Caco-2 (cell line): ENCODE measurements at regions not wholly inside any gene's neighbourhood (a gene's known extent, or its start where the extent isn't known, plus 50 kb on each side); places are given as distances from the start of the nearest gene placed in this dataset.

ENCODE experiments used
- BruUV-seq: library from RNA; stranded (reverse); fragments of 400-500 nt; replicated peaks from 2 replicates; lab custom pipeline; 2021; lab: Mats Ljungman, UMichigan
- CTCF ChIA-PET: fragments of 300-600 bp; sonication (Branson Sonifier 250); formaldehyde crosslinking; loops from one replicate; lab custom pipeline; 2022; ENCODE audit warnings: antibody characterized with exemption; lab: Charles Lee
- POLR2A ChIA-PET: fragments of 300-600 bp; sonication (Branson Sonifier 250); formaldehyde crosslinking; loops from one replicate; lab custom pipeline; 2022; ENCODE audit warnings: antibody characterized with exemption; lab: Charles Lee
- DNase-seq, 2 experiments: peaks; one replicate each; pipeline versions ENCODE4 v3.0.0 to v3.0.0-alpha.2; 2020 to 2022
- H3K27me3 ChIP-seq: replicated peaks from 2 replicates; pipeline ENCODE4 v1.6.0; 2011; ENCODE audit warnings: low read length; ENCODE audit not compliant: control insufficient read depth, insufficient read depth
- H3K36me3 ChIP-seq: 2 replicates; pipeline ENCODE4 v1.5.1; 2011; ENCODE audit warnings: low read length; ENCODE audit not compliant: control insufficient read depth, insufficient read depth
- H3K4me1 ChIP-seq: fragments of 250-450 bp; sonication (Bioruptor Pico); 2 replicates; pipeline ENCODE4 v1.5.1; 2020; ENCODE audit warnings: mild to moderate bottlenecking
- H3K4me3 ChIP-seq: 2 replicates; pipeline ENCODE4 v1.5.1; 2011; ENCODE audit warnings: low read depth, mild to moderate bottlenecking, control low read depth, low read length
- H3K9me3 ChIP-seq: fragments of 250-450 bp; sonication (Bioruptor Pico); 2 replicates; pipeline ENCODE4 v1.5.1; 2020; ENCODE audit warnings: mild to moderate bottlenecking, moderate library complexity
- H3K27ac Mint-ChIP-seq: one replicate; pipeline ENCODE4 v1.8.0; 2022; ENCODE audit warnings: mixed read lengths; ENCODE audit not compliant: unreplicated experiment
- H3K27me3 Mint-ChIP-seq: one replicate; pipeline ENCODE4 v1.8.0; 2022; ENCODE audit warnings: mixed read lengths; ENCODE audit not compliant: insufficient read depth, unreplicated experiment
- H3K36me3 Mint-ChIP-seq: one replicate; pipeline ENCODE4 v1.8.0; 2022; ENCODE audit warnings: mild to moderate bottlenecking, mixed read lengths; ENCODE audit not compliant: insufficient read depth, unreplicated experiment
- H3K4me1 Mint-ChIP-seq: one replicate; pipeline ENCODE4 v1.8.0; 2022; ENCODE audit warnings: low read depth, mixed read lengths; ENCODE audit not compliant: unreplicated experiment
- H3K4me3 Mint-ChIP-seq: one replicate; pipeline ENCODE4 v1.8.0; 2022; ENCODE audit warnings: mild to moderate bottlenecking, moderate library complexity, mixed read lengths; ENCODE audit not compliant: unreplicated experiment
- H3K9me3 Mint-ChIP-seq: one replicate; pipeline ENCODE4 v1.8.0; 2022; ENCODE audit warnings: mixed read lengths; ENCODE audit not compliant: unreplicated experiment
- CTCF ChIP-seq, 2 experiments: fragments of 200-600 bp in 1 of 2; IDR thresholded peaks; 1 replicate in 1 of 2; 2 replicates in 1 of 2; pipeline versions ENCODE4 v1.5.1 to v1.8.0; 2011 to 2022; ENCODE audit warnings: antibody characterized with exemption in 1 of 2, control low read depth in 1 of 2, inconsistent platforms in 1 of 2, low read depth in 1 of 2, low read length in 1 of 2, mild to moderate bottlenecking in 1 of 2, moderate library complexity in 1 of 2; ENCODE audit not compliant: insufficient read depth in 1 of 2, severe bottlenecking in 1 of 2, unreplicated experiment in 1 of 2
- intact Hi-C: fragments of 100-400 bp; cut with micrococcal nuclease; formaldehyde crosslinking; loops from one replicate; pipeline ENCODE4 v1.10.0; 2022; ENCODE audit not compliant: unreplicated experiment

- Mint-ChIP-seq H3K27me3 (no peaks in the 10 kb centered on the region), H3K4me3 (no peak overlapping the region), H3K27ac (no peak overlapping the region), H3K36me3 (no peaks in the 10 kb centered on the region), H3K9me3 (no peaks in the 10 kb centered on the region), H3K4me1 (no peaks in the 10 kb centered on the region)
- no peak for DNase-seq
- Histone ChIP-seq H3K9me3 (peaks cover 3% of the 10 kb centered on the region; the same call in 1 of the 2 replicates), H3K36me3 (no peaks in the 10 kb centered on the region), H3K4me3 (no peak overlapping the region), H3K27me3 (no peaks in the 10 kb centered on the region), H3K4me1 (peaks cover 9% of the 10 kb centered on the region; the same call in 1 of the 2 replicates)
- no peak for TF ChIP-seq CTCF (IDR thresholded peaks at IDR 0.05; ENCODE audit: insufficient read depth in 1 of 2, low read depth in 1 of 2, low read length in 1 of 2, severe bottlenecking in 1 of 2, unreplicated experiment in 1 of 2)
- intact Hi-C loops = no loop called here
- ChIA-PET POLR2A (no interaction called here), CTCF (no interaction called here)
- no TSS peak for BruUV-seq
Observed at GRCh38 chr3:110420158-110420641, 651.4 kb upstream of the NECTIN3 start.

- BruUV-seq = no TSS peak
- Histone ChIP-seq H3K9me3 (peaks cover 3% of the 10 kb centered on the region; the same call in 1 of the 2 replicates), H3K4me3 (no peak overlapping the region), H3K4me1 (peaks cover 9% of the 10 kb centered on the region; the same call in 1 of the 2 replicates), H3K27me3 (no peaks in the 10 kb centered on the region), H3K36me3 (no peaks in the 10 kb centered on the region)
- H3K9me3 Mint-ChIP-seq = no peaks in the 10 kb centered on the region
- no peak overlapping the region for H3K4me3 Mint-ChIP-seq
- no peaks in the 10 kb centered on the region for H3K27me3 Mint-ChIP-seq
- TF ChIP-seq CTCF (IDR thresholded peaks at IDR 0.05; ENCODE audit: insufficient read depth in 1 of 2, low read depth in 1 of 2, low read length in 1 of 2, severe bottlenecking in 1 of 2, unreplicated experiment in 1 of 2) = no peak
- intact Hi-C loops = no loop called here
- POLR2A ChIA-PET = no interaction called here
- no peak overlapping the region for H3K27ac Mint-ChIP-seq
- no peak for DNase-seq
- no peaks in the 10 kb centered on the region for H3K36me3 Mint-ChIP-seq
- CTCF ChIA-PET = no interaction called here
- no peaks in the 10 kb centered on the region for H3K4me1 Mint-ChIP-seq
Observed at GRCh38 chr3:110423276-110423675, 648.3 kb upstream of the NECTIN3 start.

- no peaks in the 10 kb centered on the region for H3K4me1 ChIP-seq
- no TSS peak for BruUV-seq
- CTCF ChIA-PET = no interaction called here
Observed at GRCh38 chr3:110430146-110430545, 641.5 kb upstream of the NECTIN3 start.

More at GRCh38 chr3:110430146-110430545, 641.5 kb upstream of the NECTIN3 start:
- H3K27me3 ChIP-seq = no peaks in the 10 kb centered on the region
- intact Hi-C loops = no loop called here
- no peak overlapping the region for H3K27ac Mint-ChIP-seq
- H3K4me3 ChIP-seq = no peak overlapping the region
- DNase-seq = no peak
- no peaks in the 10 kb centered on the region for H3K36me3 Mint-ChIP-seq
- no peak overlapping the region for H3K4me3 Mint-ChIP-seq
- no peaks in the 10 kb centered on the region for H3K36me3 ChIP-seq
- no peaks in the 10 kb centered on the region for H3K4me1 Mint-ChIP-seq
- no peaks in the 10 kb centered on the region for H3K9me3 ChIP-seq
- TF ChIP-seq CTCF (IDR thresholded peaks at IDR 0.05; ENCODE audit: insufficient read depth in 1 of 2, low read depth in 1 of 2, low read length in 1 of 2, severe bottlenecking in 1 of 2, unreplicated experiment in 1 of 2) = no peak
- POLR2A ChIA-PET = no interaction called here
- H3K27me3 Mint-ChIP-seq = no peaks in the 10 kb centered on the region
- H3K9me3 Mint-ChIP-seq = no peaks in the 10 kb centered on the region
